Bone marrow (tissue), 2 donors: ENCODE measurements at regions not wholly inside any gene's neighbourhood (a gene's known extent, or its start where the extent isn't known, plus 50 kb on each side); places are given as distances from the start of the nearest gene placed in this dataset.
"Not testable (repeated sequence)": the region's sequence is repeated elsewhere in the genome, so short reads cannot be mapped to it uniquely, and the experiment has no call there.

Experiments used
- DNase-seq, 2 donors: peaks; one replicate each; lab custom pipeline; 2025; lab: John Stamatoyannopoulos, UW

GRCh38 chr11:59008947-59009346, 69.7 kb downstream of the GLYATL1 start:
- no peak for DNase-seq

- DNase-seq = peak in 1 of 2 donors; percentile 93
These were observed 70.4 kb downstream of the GLYATL1 start for GRCh38 chr11:59009661-59010060.

GRCh38 chr11:59010708-59011107, 71.4 kb downstream of the GLYATL1 start:
- peak in 1 of 2 donors; percentile 60 for DNase-seq

GRCh38 chr11:59011655-59012397, 72.5 kb downstream of the GLYATL1 start:
- peak in 1 of 2 donors; percentile 76 for DNase-seq

- no peak for DNase-seq
These were observed 73.3 kb downstream of the GLYATL1 start for GRCh38 chr11:59012398-59013265.

GRCh38 chr11:59025097-59025496, 61.0 kb upstream of the GLYATL1B start:
- no peak for DNase-seq

GRCh38 chr11:59028105-59028504, 58.0 kb upstream of the GLYATL1B start:
- DNase-seq = peak in 1 of 2 donors; percentile 47

GRCh38 chr11:59029366-59029889, 56.7 kb upstream of the GLYATL1B start:
- no peak for DNase-seq

GRCh38 chr11:59030037-59030436, 56.1 kb upstream of the GLYATL1B start:
- DNase-seq = no peak

- not testable (repeated sequence) for DNase-seq
These were observed 54.4 kb upstream of the GLYATL1B start for GRCh38 chr11:59031746-59032145.
